ENCODE measurements at regions not wholly inside any gene's neighbourhood (a gene's known extent, or its start where the extent isn't known, plus 50 kb on each side); places are given as distances from the start of the nearest gene placed in this dataset.
A peak's percentile ranks its signal among the peaks of the same experiment; 100 is the strongest.

DNA sequence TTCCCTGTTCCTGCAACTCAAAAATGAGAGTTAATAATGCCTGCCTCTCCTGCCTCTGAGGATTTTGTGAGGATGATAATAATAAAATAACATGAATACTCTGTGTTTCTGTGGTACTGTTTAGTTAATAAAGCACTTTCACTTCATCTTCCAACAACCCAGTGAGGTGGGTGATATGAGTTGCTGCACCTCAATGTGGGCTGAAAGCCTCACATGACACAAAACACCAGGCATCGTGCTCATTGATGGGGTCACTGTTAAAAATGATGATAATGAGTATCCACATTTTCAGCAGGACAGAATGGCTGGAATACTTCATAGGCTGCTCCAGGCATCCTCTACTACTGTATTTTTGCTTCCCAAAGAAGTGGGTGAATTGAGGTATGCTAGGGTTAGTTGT is 222.8 kb upstream of the NRP1 start:
- Histone ChIP-seq H3K79me1 (replicated peaks; ENCODE audit: low read length, poor library complexity, severe bottlenecking) (no peaks in the 10 kb centered on the region), H4K91ac (ENCODE audit: low read length) (no peak overlapping the region), H2AFZ (ENCODE audit: low read depth, low read length) (no peak overlapping the region), H2BK15ac (ENCODE audit: low read depth, poor library complexity, severe bottlenecking) (no peak overlapping the region), H3K9ac (ENCODE audit: low read length) (no peak overlapping the region), H3K9me3 (ENCODE audit: control insufficient read depth, low read length) (no peaks in the 10 kb centered on the region), H3K4ac (ENCODE audit: low read depth in 1 of 2, low read length in 2 of 2) (no peak overlapping the region), H2BK12ac (ENCODE audit: low read length in 2 of 2) (no peak overlapping the region), H3K36me3 (ENCODE audit: control insufficient read depth in 1 of 2, insufficient read depth in 2 of 2, low read depth in 1 of 2, low read length in 2 of 2) (no peaks in the 10 kb centered on the region), H4K8ac (ENCODE audit: low read length) (no peak overlapping the region), H3K23ac (ENCODE audit: low read length in 2 of 2) (no peak overlapping the region), H3K4me3 (ENCODE audit: insufficient read depth in 1 of 2, low read depth in 1 of 2, low read length in 2 of 2) (no peak overlapping the region), H3K27me3 (ENCODE audit: control insufficient read depth in 1 of 2, insufficient read depth in 1 of 2, low read length in 2 of 2) (no peaks in the 10 kb centered on the region), H2BK120ac (ENCODE audit: low read depth, low read length) (no peak overlapping the region), H2BK5ac (ENCODE audit: low read depth, low read length, poor library complexity, severe bottlenecking) (no peak overlapping the region), H3K4me2 (ENCODE audit: low read length, poor library complexity, severe bottlenecking) (no peak overlapping the region), H2AK5ac (ENCODE audit: low read length, severe bottlenecking) (no peak overlapping the region), H3K18ac (ENCODE audit: low read depth in 1 of 2, low read length in 2 of 2) (no peak overlapping the region), H3K4me1 (ENCODE audit: control insufficient read depth, insufficient read depth, low read depth, low read length) (no peaks in the 10 kb centered on the region), H3K27ac (ENCODE audit: low read length, poor library complexity, severe bottlenecking) (no peak overlapping the region), H3K14ac (ENCODE audit: low read length in 2 of 2) (no peak overlapping the region)
- no peak for DNase-seq
- no CpG with 5 or more reads among the region's 1 CpG for WGBS

DNA sequence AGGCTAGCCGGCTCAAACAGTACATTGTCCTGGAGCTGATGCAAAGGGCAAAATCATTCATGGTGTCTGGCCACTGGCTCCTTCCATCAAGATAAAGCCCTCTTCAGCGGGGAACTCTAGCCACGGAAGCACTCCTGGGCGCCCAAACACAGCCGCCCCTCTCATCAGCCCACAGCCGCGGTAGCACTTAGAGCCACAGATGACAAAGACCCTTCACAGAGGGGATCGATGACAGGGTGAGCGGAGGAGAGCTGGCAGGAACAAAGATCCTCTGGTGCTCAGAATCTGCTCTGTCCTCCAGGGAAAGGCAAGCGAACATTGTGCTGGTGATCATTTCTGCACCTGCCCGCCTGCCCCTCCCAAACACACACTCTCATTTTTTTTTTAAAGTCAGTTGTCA is 222.2 kb upstream of the NRP1 start:
- no peak overlapping the region for H2BK5ac ChIP-seq (ENCODE audit: low read depth, low read length, poor library complexity, severe bottlenecking)
- no peak overlapping the region for H3K4me3 ChIP-seq (ENCODE audit: insufficient read depth in 1 of 2, low read depth in 1 of 2, low read length in 2 of 2)
- H3K27me3 ChIP-seq (ENCODE audit: control insufficient read depth in 1 of 2, insufficient read depth in 1 of 2, low read length in 2 of 2) = no peaks in the 10 kb centered on the region
- H4K91ac ChIP-seq (ENCODE audit: low read length) = no peak overlapping the region
- no peak overlapping the region for H3K9ac ChIP-seq (ENCODE audit: low read length)
- no peak overlapping the region for H2BK12ac ChIP-seq (ENCODE audit: low read length in 2 of 2)
- no peak overlapping the region for H2BK15ac ChIP-seq (ENCODE audit: low read depth, poor library complexity, severe bottlenecking)
- H3K9me3 ChIP-seq (ENCODE audit: control insufficient read depth, low read length) = no peaks in the 10 kb centered on the region
- H3K36me3 ChIP-seq (ENCODE audit: control insufficient read depth in 1 of 2, insufficient read depth in 2 of 2, low read depth in 1 of 2, low read length in 2 of 2) = no peaks in the 10 kb centered on the region
- H2BK120ac ChIP-seq (ENCODE audit: low read depth, low read length) = no peak overlapping the region
- no peak overlapping the region for H2AK5ac ChIP-seq (ENCODE audit: low read length, severe bottlenecking)
- no peak overlapping the region for H2AFZ ChIP-seq (ENCODE audit: low read depth, low read length)
- no peak for DNase-seq
- peak overlapping the region in 1 of 2 experiments; percentile 91 for H3K23ac ChIP-seq (ENCODE audit: low read length in 2 of 2)
- no peak overlapping the region for H3K4me2 ChIP-seq (ENCODE audit: low read length, poor library complexity, severe bottlenecking)
- H4K8ac ChIP-seq (ENCODE audit: low read length) = no peak overlapping the region
- H3K18ac ChIP-seq (ENCODE audit: low read depth in 1 of 2, low read length in 2 of 2) = no peak overlapping the region
- H3K79me1 ChIP-seq (replicated peaks; ENCODE audit: low read length, poor library complexity, severe bottlenecking) = no peaks in the 10 kb centered on the region
- no peak overlapping the region for H3K27ac ChIP-seq (ENCODE audit: low read length, poor library complexity, severe bottlenecking)
- H3K4me1 ChIP-seq (ENCODE audit: control insufficient read depth, insufficient read depth, low read depth, low read length) = no peaks in the 10 kb centered on the region
- no peak overlapping the region for H3K4ac ChIP-seq (ENCODE audit: low read depth in 1 of 2, low read length in 2 of 2)
- WGBS = 82% methylated on average over 11 of the region's 11 CpGs
- H3K14ac ChIP-seq (ENCODE audit: low read length in 2 of 2) = no peak overlapping the region

DNA sequence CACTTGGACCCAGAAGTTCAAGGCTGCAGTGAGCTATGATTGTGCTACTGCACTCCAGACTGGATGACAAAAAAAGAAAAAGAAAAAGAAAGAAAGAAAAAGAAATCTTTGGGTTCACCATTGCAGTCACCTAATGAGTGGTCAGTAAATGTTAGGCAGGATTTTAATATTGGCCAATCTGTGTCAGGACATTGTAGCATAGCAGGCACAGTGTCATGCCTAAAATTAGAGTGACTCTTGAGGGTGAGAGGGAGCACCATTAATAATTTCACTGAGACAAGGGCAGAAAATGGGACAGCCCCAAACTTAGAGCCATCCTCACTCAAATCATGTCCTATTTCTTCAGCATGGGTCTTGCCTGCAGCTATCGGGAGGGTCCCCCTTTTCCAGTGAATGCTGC is 221.6 kb upstream of the NRP1 start:
- H3K27me3 ChIP-seq (ENCODE audit: control insufficient read depth in 1 of 2, insufficient read depth in 1 of 2, low read length in 2 of 2) = no peaks in the 10 kb centered on the region
- H3K4me3 ChIP-seq (ENCODE audit: insufficient read depth in 1 of 2, low read depth in 1 of 2, low read length in 2 of 2) = no peak overlapping the region
- no peaks in the 10 kb centered on the region for H3K36me3 ChIP-seq (ENCODE audit: control insufficient read depth in 1 of 2, insufficient read depth in 2 of 2, low read depth in 1 of 2, low read length in 2 of 2)
- no peaks in the 10 kb centered on the region for H3K79me1 ChIP-seq (replicated peaks; ENCODE audit: low read length, poor library complexity, severe bottlenecking)
- DNase-seq = no peak
- no peak overlapping the region for H4K8ac ChIP-seq (ENCODE audit: low read length)
- H3K14ac ChIP-seq (ENCODE audit: low read length in 2 of 2) = no peak overlapping the region
- no peak overlapping the region for H4K91ac ChIP-seq (ENCODE audit: low read length)
- H2BK5ac ChIP-seq (ENCODE audit: low read depth, low read length, poor library complexity, severe bottlenecking) = no peak overlapping the region
- H3K4me1 ChIP-seq (ENCODE audit: control insufficient read depth, insufficient read depth, low read depth, low read length) = no peaks in the 10 kb centered on the region
- H3K9me3 ChIP-seq (ENCODE audit: control insufficient read depth, low read length) = no peaks in the 10 kb centered on the region
- no peak overlapping the region for H3K9ac ChIP-seq (ENCODE audit: low read length)
- H3K27ac ChIP-seq (ENCODE audit: low read length, poor library complexity, severe bottlenecking) = no peak overlapping the region
- no peak overlapping the region for H2AK5ac ChIP-seq (ENCODE audit: low read length, severe bottlenecking)
- WGBS = 100% methylated on average over 1 of the region's 1 CpG
- H3K23ac ChIP-seq (ENCODE audit: low read length in 2 of 2) = no peak overlapping the region
- H3K18ac ChIP-seq (ENCODE audit: low read depth in 1 of 2, low read length in 2 of 2) = no peak overlapping the region
- H2BK120ac ChIP-seq (ENCODE audit: low read depth, low read length) = no peak overlapping the region
- no peak overlapping the region for H2BK15ac ChIP-seq (ENCODE audit: low read depth, poor library complexity, severe bottlenecking)
- no peak overlapping the region for H3K4ac ChIP-seq (ENCODE audit: low read depth in 1 of 2, low read length in 2 of 2)
- H3K4me2 ChIP-seq (ENCODE audit: low read length, poor library complexity, severe bottlenecking) = no peak overlapping the region
- H2AFZ ChIP-seq (ENCODE audit: low read depth, low read length) = no peak overlapping the region
- no peak overlapping the region for H2BK12ac ChIP-seq (ENCODE audit: low read length in 2 of 2)

DNA sequence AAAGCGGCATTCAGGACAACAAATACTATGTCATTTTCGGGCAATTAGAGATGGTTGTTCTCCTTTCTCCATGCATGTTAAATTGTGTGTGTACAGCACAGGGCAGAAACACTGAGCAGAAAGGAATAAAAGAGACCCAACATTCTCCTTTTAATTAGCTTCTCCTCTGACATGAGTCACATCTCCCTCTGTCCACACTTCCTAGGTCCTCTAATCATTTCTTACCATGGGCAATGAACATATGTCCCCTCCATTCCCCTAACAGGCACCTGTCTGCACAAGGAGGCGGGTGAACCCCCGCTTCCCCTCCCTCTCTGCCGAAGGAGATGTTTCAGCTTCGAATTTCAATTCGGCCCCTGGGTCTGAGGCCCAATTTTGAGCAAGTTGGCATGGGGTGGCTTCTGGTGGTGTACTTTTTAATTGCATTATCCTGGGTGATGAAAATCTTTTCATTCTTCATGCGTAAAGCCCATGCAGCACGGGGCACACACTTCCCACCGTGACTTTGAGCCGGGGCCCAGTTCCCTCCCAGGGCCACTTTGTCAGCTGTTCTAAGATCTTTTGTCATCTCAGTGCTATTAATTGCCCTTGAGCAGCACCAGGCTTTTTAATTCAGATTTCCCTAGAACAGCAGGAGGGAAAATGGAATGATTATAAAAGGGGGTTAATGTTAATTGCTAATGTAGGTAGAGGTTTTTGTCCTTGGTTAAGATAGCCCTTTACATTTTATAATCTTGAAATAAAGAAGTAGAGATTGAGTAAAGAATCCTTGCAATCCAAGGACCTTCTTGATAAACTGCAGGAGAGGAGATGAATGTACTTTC is 219.5 kb upstream of the NRP1 start:
- no peak for DNase-seq

More for the DNA sequence above, 219.5 kb upstream of the NRP1 start:
- Histone ChIP-seq H2BK120ac (ENCODE audit: low read depth, low read length) (no peak overlapping the region), H4K8ac (ENCODE audit: low read length) (no peak overlapping the region), H3K4me3 (ENCODE audit: insufficient read depth in 1 of 2, low read depth in 1 of 2, low read length in 2 of 2) (no peak overlapping the region), H3K9me3 (ENCODE audit: control insufficient read depth, low read length) (no peaks in the 10 kb centered on the region), H3K23ac (ENCODE audit: low read length in 2 of 2) (no peak overlapping the region), H2BK5ac (ENCODE audit: low read depth, low read length, poor library complexity, severe bottlenecking) (no peak overlapping the region), H3K4ac (ENCODE audit: low read depth in 1 of 2, low read length in 2 of 2) (no peak overlapping the region), H3K4me1 (ENCODE audit: control insufficient read depth, insufficient read depth, low read depth, low read length) (no peaks in the 10 kb centered on the region), H3K14ac (ENCODE audit: low read length in 2 of 2) (no peak overlapping the region), H4K91ac (ENCODE audit: low read length) (no peak overlapping the region), H2AFZ (ENCODE audit: low read depth, low read length) (no peak overlapping the region), H3K27me3 (ENCODE audit: control insufficient read depth in 1 of 2, insufficient read depth in 1 of 2, low read length in 2 of 2) (no peaks in the 10 kb centered on the region), H2BK15ac (ENCODE audit: low read depth, poor library complexity, severe bottlenecking) (no peak overlapping the region), H2AK5ac (ENCODE audit: low read length, severe bottlenecking) (no peak overlapping the region), H3K4me2 (ENCODE audit: low read length, poor library complexity, severe bottlenecking) (no peak overlapping the region), H3K18ac (ENCODE audit: low read depth in 1 of 2, low read length in 2 of 2) (no peak overlapping the region), H3K79me1 (replicated peaks; ENCODE audit: low read length, poor library complexity, severe bottlenecking) (no peaks in the 10 kb centered on the region), H2BK12ac (ENCODE audit: low read length in 2 of 2) (no peak overlapping the region), H3K27ac (ENCODE audit: low read length, poor library complexity, severe bottlenecking) (no peak overlapping the region), H3K36me3 (ENCODE audit: control insufficient read depth in 1 of 2, insufficient read depth in 2 of 2, low read depth in 1 of 2, low read length in 2 of 2) (no peaks in the 10 kb centered on the region), H3K9ac (ENCODE audit: low read length) (no peak overlapping the region)
- WGBS = 84% methylated on average over 10 of the region's 11 CpGs

All from mesenchymal stem cell (in vitro differentiated cells and primary cell).